Stimulated activated CD4-positive, alpha-beta T cell treated with anti-CD3 and anti-CD28 coated beads, Interleukin-15, amount 100 ng/mL, for 24 hours (primary cell): ENCODE measurements at regions not wholly inside any gene's neighbourhood (a gene's known extent, or its start where the extent isn't known, plus 50 kb on each side); places are given as distances from the start of the nearest gene placed in this dataset.
"Not testable (repeated sequence)": the region's sequence is repeated elsewhere in the genome, so short reads cannot be mapped to it uniquely, and the experiment has no call there.

Source experiments
- DNase-seq: peaks from one replicate; pipeline ENCODE4 v3.0.0-alpha.2; 2020

DNA sequence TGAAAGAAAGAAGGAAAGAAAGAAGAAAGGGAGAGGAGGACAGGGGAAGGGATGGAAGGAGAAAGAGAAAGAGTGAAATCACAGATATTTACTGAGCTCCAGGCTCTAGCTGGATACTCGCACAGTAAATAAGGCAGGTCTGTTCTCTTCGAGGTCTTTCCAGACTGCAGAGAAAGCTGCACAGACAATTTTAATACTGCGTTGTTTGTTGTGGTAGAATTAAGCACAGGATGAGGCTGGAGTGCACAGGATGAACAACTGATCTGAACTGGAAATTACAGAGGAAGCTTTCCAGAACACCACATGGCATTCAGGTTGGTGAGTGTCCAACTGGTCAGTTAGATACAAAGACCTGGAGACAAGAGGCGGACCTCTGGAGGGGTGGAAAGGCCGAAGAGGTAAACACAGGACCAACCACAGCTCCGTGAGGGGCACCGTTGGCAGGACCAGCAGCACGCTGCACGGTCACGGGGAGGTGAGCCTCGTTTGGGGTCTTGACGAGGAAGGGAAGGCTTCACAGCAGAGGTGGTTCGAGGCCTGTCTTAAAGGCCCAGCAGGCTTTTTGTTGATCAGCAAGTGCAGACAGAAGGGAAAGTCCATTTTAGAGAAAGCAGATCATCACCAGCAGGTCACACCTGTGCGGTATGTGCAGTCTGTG, 121.7 kb downstream of the ATP6V0E2 start:
- not testable (repeated sequence) for DNase-seq

DNA sequence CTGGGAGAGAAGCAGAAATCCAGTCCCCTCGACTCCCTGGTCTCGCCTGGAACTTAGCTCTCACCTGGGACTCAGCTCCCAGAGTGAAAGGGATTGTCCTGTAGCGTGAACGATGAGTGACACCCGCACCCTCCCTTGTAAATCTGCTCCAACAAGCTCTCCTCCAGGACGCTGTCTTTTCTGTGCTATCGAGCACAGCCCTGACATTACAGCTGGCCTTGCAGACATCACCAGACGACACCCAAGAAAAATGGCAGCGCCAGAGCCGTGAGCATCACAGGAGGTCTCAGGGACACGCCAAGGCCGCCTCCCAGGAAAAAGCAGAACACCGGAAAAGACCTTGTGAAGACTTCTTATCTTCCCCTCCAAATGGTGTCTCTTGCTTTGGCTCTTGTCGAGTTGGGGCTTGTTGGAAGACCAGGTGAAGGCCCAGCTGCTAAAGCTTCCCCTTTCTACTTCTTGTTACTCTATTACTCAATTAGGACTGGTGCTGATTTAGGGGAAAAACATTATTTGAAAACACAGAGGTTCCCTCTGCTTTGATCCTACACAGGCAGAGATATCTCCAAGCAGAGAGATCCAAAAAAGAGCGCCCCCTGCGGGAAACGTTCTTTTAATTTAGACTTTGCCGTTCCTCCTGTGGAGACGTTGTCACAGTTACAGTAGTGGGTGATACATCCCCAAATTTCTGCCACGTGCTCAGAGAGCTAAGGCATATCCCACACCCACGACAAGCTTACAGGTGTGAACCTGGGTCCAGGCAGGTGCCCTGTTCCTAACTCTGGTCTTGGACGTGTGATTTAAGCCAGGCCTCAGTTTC, 127.2 kb downstream of the ATP6V0E2 start:
- DNase-seq, result peak; percentile 31

- DNase-seq, result no peak
Observed at GRCh38 chr7:150003304-150003810, 129.6 kb downstream of the ATP6V0E2 start.

- DNase-seq, result not testable (repeated sequence)
Observed at GRCh38 chr7:150003973-150004372, 130.2 kb downstream of the ATP6V0E2 start.

GRCh38 chr7:150004843-150005242, 131.1 kb downstream of the ATP6V0E2 start:
- DNase-seq, result not testable (repeated sequence)

DNA sequence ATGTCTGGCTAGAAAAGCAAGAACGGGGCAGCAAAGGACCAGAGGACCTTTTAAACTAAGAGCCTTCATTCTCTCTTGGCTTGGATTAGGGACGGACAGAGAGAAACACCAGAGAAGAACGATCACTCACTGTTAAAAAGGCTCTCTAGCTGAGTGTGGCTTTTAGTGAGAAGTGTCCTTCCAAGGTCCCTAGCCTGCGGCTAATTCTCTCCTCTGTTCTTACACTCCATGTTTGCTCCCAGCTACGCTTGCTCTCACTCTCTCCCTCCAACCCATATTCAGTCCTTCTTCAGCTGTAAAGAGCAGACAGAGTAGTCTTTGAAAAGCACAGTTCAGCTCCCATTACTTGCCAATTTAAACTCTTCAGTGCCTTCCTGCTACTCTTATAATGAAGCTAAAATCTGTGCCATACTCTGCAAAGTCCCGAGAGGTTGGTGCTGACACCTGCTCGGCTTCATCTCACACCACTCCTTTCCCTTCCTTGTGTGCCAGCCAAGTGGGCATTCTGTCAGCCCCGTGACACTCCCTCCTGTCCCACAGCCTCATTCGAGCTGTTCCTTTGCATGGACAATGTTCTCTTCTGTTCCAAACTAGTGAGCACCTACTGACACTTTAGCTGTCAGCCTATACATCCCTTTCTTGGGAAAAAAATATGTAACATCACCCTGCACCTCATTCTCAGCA, 136.0 kb downstream of the ATP6V0E2 start:
- DNase-seq, result not testable (repeated sequence)

GRCh38 chr7:150016651-150017189, 143.0 kb downstream of the ATP6V0E2 start:
- DNase-seq, result not testable (repeated sequence)

- DNase-seq, result not testable (repeated sequence)
Observed at GRCh38 chr7:150020210-150020609, 146.4 kb downstream of the ATP6V0E2 start.

DNA sequence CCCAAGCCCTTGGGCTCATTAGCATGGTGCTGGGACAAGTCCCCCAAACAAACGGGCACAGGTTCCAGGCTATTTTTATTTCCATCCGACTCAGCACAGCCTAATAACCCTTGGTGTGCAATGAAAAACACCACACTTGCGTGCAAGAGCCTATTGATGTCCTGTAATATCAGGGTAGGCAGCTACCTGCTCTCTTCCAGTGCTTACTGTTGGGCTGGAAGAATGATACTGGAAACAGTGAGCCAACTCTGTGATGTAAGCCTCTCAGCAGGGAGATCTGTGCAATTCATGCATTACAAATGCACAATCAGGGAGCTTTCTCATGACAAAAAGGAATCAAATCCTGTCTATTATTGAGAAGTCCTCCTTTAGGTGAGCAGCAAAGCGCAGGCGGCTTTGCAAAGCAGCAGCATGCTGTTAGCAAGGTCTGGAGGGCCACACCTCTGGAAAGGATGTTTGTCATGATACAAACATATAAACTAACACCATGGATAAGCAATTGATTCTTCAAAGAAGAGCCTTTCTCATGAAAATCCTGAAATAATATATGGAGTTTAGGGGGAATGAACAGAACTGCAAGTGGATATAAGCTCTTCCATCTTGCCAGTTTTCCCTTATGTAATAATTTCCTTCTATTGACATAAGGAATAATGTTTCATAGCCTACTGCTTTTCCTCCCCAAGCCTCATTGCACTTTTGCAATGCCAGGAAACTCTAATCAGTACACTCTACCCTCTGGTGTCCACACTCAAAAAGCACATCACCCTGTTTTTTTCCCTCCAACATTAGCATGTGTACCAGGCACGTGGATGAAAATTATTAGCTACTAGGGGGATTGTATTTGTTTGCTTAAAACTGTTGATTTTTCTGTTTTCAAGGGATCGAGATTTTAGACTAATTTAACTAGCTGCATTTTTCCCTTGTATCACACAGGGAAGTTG, 151.1 kb downstream of the ATP6V0E2 start:
- DNase-seq, result not testable (repeated sequence)

DNA sequence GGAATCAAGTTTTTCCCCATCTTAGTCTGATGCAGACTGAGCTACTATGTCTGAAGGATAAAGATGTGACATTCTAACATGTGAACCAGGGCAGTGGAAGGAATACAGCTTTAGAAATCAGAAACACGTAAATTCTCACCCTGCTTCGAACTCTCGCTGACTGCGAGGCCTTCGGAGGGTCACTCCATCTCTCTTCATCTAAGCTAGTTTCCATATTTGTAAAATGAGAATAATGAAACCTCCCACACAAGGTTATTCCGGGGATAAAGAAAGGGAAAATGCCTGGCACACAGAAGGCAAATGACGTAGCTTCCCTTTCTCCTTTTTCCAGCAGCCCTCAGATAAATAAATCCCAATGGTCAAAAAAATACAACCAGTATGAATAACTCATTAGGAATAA, 152.0 kb downstream of the ATP6V0E2 start:
- not testable (repeated sequence) for DNase-seq

DNA sequence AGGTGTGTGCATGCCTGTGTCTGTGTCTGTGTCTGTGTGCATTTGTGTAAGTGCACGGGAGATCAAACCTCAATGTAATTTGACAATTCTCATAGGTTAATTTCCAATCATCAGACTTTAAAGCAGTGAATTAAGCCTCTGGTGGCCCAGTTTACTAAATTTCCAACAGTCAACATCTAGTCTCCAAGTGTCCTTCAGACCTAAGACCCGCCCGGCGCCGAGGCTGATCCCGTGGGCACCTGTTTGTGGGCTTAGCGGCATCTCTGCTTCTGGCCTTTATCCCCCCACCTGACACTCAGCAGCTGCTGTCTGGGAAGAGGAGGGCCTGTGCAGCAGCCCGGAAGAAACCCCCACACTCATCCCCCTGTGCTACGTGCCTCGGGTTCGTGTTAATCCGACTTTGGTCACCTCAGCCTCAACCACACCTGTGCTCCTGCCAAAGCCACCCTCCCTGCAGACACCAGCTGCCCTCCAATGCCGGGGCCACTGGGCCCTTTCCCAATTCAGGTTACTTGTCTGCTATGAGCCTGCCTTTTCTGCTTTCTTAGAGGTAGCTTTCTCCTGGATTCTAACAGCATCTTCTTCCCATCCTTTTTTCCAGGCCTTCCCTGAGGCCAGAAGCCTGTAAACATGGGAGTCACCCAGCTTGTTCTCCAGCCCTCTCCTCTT, 154.7 kb downstream of the ATP6V0E2 start:
- DNase-seq, result not testable (repeated sequence)

DNA sequence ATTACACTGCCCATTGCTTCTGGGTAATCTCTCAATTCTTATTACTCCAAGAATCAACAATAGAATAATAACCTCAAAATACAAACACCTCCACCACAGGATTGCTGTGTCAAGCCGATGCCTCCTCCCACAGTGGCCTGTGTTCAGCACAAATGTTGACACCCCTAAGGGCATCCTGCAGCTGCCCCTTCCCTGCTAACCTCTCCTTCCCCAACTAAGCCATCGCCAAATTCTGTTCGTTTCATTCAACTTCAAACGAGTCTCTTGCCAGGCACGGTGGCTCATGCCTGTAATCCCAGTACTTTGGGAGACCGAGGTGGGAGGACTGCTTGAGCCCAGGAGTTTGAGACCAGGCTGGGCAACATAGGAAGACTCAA, 155.2 kb downstream of the ATP6V0E2 start:
- DNase-seq, result not testable (repeated sequence)

DNA sequence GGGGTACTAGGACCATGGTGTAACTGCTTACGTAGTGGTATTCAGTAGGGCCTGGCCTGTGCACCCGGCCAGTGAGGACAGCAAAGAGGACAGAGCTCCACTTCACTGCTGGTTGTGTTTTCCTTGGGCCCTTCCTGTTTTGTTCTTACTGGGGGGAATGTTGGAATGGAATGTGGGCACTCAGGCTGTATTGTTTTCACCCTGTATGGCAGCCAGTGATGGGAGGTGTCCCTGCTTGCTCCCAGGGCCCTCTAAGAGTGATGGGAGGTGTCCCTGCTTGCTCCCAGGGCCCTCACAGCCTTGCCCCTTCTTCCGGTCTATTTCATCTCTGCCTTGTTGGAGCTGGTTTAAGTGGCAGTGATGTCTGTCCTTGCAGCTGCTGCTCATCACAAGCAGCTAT, 158.0 kb downstream of the ATP6V0E2 start:
- DNase-seq, result not testable (repeated sequence)

DNA sequence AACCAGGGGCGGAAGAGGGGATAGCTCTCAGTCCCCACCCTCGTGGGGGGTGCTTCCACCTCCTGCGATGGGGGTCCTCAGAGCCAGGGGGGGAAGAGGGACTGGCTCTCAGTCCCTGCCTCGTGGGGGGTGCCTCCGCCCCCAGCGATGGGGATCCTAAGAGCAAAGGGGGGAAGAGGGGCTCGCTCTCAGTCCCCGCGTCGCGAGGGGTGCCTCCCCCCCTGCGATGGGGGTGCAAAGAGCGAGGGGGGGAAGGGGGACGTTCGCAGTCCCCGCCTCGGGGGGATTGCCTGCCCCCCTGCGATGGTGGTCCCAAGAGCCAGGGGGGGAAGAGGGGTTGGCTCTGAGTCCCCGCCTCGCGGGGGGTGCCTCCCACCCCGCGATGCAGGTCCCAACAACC, 159.9 kb downstream of the ATP6V0E2 start:
- DNase-seq, result not testable (repeated sequence)

- not testable (repeated sequence) for DNase-seq
Observed at GRCh38 chr7:150035769-150036168, 162.0 kb downstream of the ATP6V0E2 start.

DNA sequence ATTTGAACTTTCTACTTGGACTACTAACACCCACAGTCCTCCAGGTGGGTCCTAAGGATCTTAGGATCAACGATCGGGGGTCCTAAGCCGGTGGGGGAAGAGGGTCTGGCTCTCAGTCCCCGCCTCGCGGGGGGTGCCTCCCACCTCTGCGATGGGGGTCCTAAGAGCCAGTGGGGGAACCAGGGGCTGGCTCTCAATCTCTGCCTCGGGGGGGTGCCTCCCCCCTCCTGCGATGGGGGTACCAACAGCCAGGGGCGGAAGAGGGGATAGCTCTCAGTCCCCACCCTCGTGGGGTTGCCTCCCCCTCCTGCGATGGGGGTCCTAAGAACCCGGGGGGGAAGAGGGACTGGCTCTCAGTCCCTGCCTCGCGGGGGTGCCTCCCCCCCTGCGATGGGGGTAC, 165.3 kb downstream of the ATP6V0E2 start:
- not testable (repeated sequence) for DNase-seq

DNA sequence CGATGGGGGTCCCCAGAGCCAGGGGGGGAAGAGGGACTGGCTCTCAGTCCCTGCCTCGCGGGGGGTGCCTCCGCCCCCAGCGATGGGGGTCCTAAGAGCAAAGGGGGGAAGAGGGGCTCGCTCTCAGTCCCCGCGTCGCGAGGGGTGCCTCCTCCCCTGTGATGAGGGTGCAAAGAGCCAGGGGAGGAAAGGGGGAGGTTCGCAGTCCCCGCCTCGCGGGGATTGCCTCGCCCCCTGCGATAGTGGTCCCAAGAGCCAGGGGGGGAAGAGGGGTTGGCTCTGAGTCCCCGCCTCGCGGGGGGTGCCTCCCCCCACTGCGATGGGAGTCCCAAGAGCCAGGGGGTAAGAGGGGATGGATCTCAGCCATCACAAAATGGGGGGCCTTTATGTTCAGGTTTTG, 168.5 kb downstream of the ATP6V0E2 start:
- DNase-seq, result not testable (repeated sequence)

GRCh38 chr7:150044771-150045170, 171.0 kb downstream of the ATP6V0E2 start:
- DNase-seq, result peak; percentile 18

GRCh38 chr7:150045596-150045995, 171.8 kb downstream of the ATP6V0E2 start:
- not testable (repeated sequence) for DNase-seq

DNA sequence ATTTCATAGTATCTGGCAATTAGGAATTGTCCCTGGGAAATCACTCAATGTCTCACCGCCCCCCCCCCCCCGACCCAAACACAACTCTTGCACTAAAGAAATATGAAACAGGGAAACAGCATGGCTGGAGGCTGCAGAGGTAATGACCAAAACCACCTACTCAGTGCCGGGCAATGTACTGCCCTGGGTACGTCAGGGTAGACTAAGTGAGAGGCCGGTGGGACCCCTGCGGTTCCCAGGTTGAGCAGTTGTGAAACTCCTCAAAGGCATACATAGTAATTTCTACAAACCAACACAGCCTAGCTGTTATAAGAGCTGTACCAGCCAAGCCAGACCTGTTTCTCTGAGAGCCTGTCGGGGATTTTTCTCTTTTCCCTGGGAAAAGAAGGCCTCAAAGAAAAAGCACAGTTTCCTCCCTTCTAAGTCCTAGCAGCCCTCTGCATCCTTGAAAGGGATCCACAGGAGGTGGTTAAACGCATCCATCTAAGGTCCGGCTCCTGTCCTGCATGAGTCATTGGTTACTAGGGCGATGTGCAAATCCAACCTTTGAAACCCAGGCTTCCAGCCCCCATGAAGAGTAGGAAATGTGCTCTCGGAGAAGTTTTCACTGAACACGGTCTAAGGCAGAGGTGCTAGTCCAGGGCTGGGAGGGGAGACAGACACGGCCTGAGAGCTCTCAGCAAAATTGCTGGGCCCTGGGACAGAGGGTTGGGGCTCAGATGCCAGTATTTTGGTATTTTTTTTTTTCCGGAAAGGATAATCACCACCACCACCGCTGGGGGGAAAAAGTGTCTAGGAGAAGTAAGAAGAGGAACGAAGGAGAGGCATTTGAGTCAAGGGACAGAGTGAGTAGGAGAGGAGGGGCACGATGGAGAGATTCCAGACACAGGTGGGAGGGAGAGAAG, 172.8 kb downstream of the ATP6V0E2 start:
- DNase-seq, result not testable (repeated sequence)
